RWPE1 (cell line): ENCODE measurements at regions not wholly inside any gene's neighbourhood (a gene's known extent, or its start where the extent isn't known, plus 50 kb on each side); places are given as distances from the start of the nearest gene placed in this dataset.

Experiments
- CTCF ChIA-PET: fragments of 350-600 bp; sonication (Branson Sonifier 250); formaldehyde crosslinking; extraction: SDS; loops from one replicate; lab custom pipeline; 2021; lab: Yijun Ruan, JAX
- POLR2A ChIA-PET: fragments of 400-600 bp; formaldehyde crosslinking; extraction: SDS; loops from one replicate; lab custom pipeline; 2020; ENCODE audit warnings: antibody characterized with exemption; ENCODE audit not compliant: low non-redundant PET; lab: Yijun Ruan, JAX
- DNase-seq: peaks from one replicate; pipeline ENCODE4 v3.0.0; 2012; ENCODE audit warnings: low spot score
- H3K27ac ChIP-seq: fragments of 450-650 bp; 2 replicates; pipeline ENCODE4 v1.5.1; 2017
- TF ChIP-seq, protein P1 (sequence below): fragments of 450-650 bp; conservative IDR thresholded peaks from 2 replicates; pipeline ENCODE4 v1.5.1; 2017; ENCODE audit warnings: low read depth, mild to moderate bottlenecking

DNA sequence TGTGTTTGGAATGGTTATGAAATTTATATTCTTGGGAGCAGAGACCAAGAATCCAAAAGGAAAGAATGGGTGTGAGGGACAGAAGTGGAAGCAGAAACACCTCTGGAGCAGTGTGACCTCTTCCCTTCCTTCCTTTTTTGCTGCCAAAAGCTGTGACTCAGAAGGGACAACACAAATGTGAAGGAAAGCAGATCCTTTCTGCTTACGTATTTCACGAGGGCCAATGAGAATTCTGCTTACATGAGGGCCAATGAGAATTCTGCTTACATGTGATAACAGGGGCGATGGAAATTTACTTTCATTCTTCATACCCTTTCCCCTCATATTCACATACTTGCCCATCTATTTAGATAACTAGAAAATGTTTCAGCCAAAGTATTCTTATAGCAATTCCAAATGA is 404.6 kb downstream of the PRDM5 start:
- CTCF ChIA-PET: interaction anchor here (0.6 kb wide), 1 partner anchor 143 kb away, joined by 4 read pairs; no protein-coding TSS in a partner anchor
- POLR2A ChIA-PET: no interaction called here
- H3K27ac ChIP-seq: no peak overlapping the region
- DNase-seq: peak; percentile 70
- TF ChIP-seq, protein P1, sequence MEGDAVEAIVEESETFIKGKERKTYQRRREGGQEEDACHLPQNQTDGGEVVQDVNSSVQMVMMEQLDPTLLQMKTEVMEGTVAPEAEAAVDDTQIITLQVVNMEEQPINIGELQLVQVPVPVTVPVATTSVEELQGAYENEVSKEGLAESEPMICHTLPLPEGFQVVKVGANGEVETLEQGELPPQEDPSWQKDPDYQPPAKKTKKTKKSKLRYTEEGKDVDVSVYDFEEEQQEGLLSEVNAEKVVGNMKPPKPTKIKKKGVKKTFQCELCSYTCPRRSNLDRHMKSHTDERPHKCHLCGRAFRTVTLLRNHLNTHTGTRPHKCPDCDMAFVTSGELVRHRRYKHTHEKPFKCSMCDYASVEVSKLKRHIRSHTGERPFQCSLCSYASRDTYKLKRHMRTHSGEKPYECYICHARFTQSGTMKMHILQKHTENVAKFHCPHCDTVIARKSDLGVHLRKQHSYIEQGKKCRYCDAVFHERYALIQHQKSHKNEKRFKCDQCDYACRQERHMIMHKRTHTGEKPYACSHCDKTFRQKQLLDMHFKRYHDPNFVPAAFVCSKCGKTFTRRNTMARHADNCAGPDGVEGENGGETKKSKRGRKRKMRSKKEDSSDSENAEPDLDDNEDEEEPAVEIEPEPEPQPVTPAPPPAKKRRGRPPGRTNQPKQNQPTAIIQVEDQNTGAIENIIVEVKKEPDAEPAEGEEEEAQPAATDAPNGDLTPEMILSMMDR: no peak

DNA sequence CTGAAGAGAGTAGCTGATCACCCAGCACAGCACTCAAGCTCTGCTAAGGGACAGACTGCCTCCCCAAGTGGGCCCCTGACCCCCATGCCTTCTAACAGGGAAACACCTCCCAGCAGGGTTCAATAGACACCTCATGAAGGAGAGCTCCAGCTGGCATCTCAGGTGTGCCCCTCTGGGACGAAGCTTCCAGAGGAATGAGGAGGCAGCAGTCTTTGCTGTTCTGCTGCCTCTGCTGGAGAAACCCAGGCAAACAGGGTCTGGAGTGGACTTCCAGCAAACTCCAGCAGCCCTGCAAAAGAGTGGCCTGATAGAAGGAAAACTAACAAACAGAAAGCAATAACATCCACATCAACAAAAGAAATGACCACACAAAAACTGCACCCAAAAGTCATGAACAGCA is 412.8 kb downstream of the PRDM5 start:
- ChIA-PET POLR2A (no interaction called here), CTCF (no interaction called here)
- TF ChIP-seq, protein P1: no peak
- no peak for DNase-seq
- no peak overlapping the region for H3K27ac ChIP-seq

DNA sequence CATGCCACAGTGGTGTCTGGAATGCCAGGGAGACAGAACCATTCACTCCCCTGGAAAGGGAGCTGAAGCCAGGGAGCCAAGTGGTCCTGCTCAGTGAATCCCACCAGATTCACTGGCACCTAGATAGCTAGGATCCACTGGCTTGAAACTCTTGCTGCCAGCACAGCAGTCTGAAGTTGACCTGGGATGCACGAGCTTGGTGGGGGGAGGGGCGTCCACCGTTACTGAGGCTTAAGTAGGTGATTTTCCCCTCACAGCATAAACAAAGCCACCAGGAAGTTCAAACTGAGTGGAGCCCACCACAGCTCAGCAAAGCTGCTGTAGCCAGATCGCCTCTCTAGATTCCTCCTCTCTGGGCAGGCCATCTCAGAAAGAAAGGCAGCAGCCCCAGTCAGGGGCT is 413.3 kb downstream of the PRDM5 start:
- DNase-seq: no peak
- ChIA-PET CTCF (interaction anchor here (0.7 kb wide), 1 partner anchor 382 kb away, joined by 4 read pairs; no protein-coding TSS in a partner anchor), POLR2A (no interaction called here)
- H3K27ac ChIP-seq: no peak overlapping the region
- TF ChIP-seq, protein P1: no peak

DNA sequence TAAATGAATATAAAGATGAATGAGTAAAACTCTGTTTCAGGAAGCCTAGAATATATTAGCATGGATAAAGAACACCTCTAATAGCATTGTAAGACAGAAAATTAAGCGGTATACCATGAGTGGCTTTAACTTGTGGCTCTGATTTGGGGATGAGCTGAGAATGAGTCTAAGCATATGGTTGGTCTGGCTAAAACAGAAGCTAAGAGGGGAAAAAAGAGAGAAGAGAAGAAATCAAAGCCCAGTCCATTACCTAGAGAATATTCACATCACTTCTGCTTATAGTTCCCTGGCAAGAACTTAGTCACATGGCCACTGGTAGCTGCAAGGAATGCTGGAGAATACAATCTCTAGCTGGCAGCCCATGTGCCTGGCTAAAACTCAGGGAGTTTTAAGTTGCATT is 414.5 kb downstream of the PRDM5 start:
- TF ChIP-seq, protein P1: no peak
- CTCF ChIA-PET: no interaction called here
- no peak for DNase-seq
- H3K27ac ChIP-seq: no peak overlapping the region
- POLR2A ChIA-PET: no interaction called here

DNA sequence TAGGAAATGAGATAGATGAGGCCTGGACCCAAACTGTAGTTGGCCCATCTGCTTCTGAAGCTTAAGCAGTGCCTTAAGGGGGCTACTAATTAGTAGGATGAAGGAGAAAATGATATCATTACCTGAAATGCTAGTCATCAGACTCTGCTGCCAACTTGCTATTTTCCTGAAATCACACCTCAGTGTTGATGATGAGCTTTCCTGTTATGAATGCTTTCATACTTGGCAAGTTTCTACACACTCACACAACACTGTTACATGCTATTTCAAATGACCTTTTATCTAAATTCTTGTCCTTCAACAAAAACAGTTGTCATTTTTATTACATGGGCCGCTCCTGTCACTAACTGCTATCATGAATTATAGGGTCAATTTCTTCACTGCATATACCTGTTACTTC is 416.0 kb downstream of the PRDM5 start:
- TF ChIP-seq, protein P1: no peak
- CTCF ChIA-PET: no interaction called here
- H3K27ac ChIP-seq: no peak overlapping the region
- POLR2A ChIA-PET: no interaction called here
- DNase-seq: no peak

DNA sequence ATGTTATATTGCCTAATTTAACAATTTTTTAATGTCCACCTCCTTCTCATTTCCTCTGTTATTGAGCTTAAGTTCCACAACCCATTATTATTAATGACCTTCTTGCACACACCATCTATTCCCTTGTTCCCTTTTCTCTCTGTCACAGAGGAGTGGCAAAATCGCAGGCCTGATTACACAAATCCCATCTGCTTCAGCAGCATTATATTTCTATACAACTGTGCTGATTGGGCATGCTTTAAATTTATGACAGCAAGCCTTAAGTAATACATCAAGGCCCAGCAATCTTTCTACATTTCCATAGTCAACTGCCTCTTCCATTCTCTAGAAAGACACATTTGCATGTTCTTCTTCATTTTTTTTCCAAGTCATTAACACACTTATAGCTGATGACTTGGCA is 423.8 kb downstream of the PRDM5 start:
- DNase-seq: no peak
- POLR2A ChIA-PET: no interaction called here
- H3K27ac ChIP-seq: no peak overlapping the region
- CTCF ChIA-PET: no interaction called here
- TF ChIP-seq, protein P1: no peak

DNA sequence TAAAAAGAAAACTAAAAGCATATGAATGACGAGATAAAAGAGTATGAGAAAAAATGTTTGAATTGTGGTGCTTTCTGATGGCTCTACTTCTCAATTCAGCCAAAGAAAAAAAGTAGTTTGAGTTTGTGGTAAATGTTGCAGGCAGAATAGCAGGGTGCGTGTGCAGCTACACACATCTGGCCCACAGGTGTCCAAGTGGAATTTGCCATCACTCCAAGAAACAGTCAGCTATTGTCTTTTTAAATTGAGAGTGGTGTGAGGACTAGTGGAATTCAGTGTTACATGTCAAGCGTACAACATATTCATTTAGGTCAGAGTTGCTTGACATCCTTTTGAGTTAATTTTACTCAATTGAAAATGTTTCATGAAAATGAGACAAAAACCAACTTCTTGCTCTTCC is 424.8 kb upstream of the MAD2L1 start:
- ChIA-PET CTCF (no interaction called here), POLR2A (no interaction called here)
- TF ChIP-seq, protein P1: no peak
- H3K27ac ChIP-seq: no peak overlapping the region
- DNase-seq: no peak
